Fibroblast of pulmonary artery (primary cell): ENCODE measurements at regions not wholly inside any gene's neighbourhood (a gene's known extent, or its start where the extent isn't known, plus 50 kb on each side); places are given as distances from the start of the nearest gene placed in this dataset.

Source experiments
- DNase-seq: peaks from one replicate; pipeline ENCODE4 v3.0.0-alpha.2; 2010; ENCODE audit warnings: low read depth
- H3K4me3 ChIP-seq: replicated peaks from 2 replicates; pipeline ENCODE4 v1.5.1; 2011; ENCODE audit warnings: low read depth, mild to moderate bottlenecking, control low read depth, low read length, moderate library complexity
- CTCF ChIP-seq: IDR thresholded peaks from 2 replicates; pipeline ENCODE4 v1.5.1; 2011; ENCODE audit warnings: mild to moderate bottlenecking, control low read depth, low read length, inconsistent platforms; ENCODE audit errors: missing control alignments

- H3K4me3 ChIP-seq = no peak overlapping the region
- no peak for TF ChIP-seq CTCF
- DNase-seq = peak; percentile 98
Observed at GRCh38 chr9:134502809-134503211, 138.8 kb upstream of the COL5A1 start.

GRCh38 chr9:134503301-134504105 lies 138.1 kb upstream of the COL5A1 start:
- no peak for DNase-seq
- TF ChIP-seq CTCF = no peak
- H3K4me3 ChIP-seq = no peak overlapping the region

GRCh38 chr9:134504106-134504385 lies 137.6 kb upstream of the COL5A1 start:
- no peak overlapping the region for H3K4me3 ChIP-seq
- TF ChIP-seq CTCF = no peak
- DNase-seq = no peak

GRCh38 chr9:134505032-134505431 lies 136.6 kb upstream of the COL5A1 start:
- no peak overlapping the region for H3K4me3 ChIP-seq
- no peak for DNase-seq
- TF ChIP-seq CTCF = no peak

- no peak for DNase-seq
- TF ChIP-seq CTCF = no peak
- H3K4me3 ChIP-seq = no peak overlapping the region
Observed at GRCh38 chr9:134509281-134509680, 132.3 kb upstream of the COL5A1 start.

GRCh38 chr9:134509817-134510216 lies 131.8 kb upstream of the COL5A1 start:
- DNase-seq = no peak
- no peak for TF ChIP-seq CTCF
- no peak overlapping the region for H3K4me3 ChIP-seq

- no peak for DNase-seq
- no peak for TF ChIP-seq CTCF
Observed at GRCh38 chr9:134514503-134514902, 127.1 kb upstream of the COL5A1 start.

More at GRCh38 chr9:134514503-134514902, 127.1 kb upstream of the COL5A1 start:
- no peak overlapping the region for H3K4me3 ChIP-seq
